Neural crest cell (in vitro differentiated cells): ENCODE measurements at regions not wholly inside any gene's neighbourhood (a gene's known extent, or its start where the extent isn't known, plus 50 kb on each side); places are given as distances from the start of the nearest gene placed in this dataset.

Experiments
- DNase-seq: peaks from one replicate; pipeline ENCODE4 v3.0.0; 2021; ENCODE audit warnings: low read depth, mixed read lengths, low spot score
- H3K27ac Mint-ChIP-seq: one replicate; pipeline ENCODE4 v1.8.0; 2021; ENCODE audit warnings: mild to moderate bottlenecking, mixed read lengths; ENCODE audit not compliant: unreplicated experiment
- H3K27me3 Mint-ChIP-seq: 2 replicates; pipeline ENCODE4 v1.8.0; 2021; ENCODE audit warnings: low read depth, mild to moderate bottlenecking, mixed read lengths
- H3K36me3 Mint-ChIP-seq: 2 replicates; pipeline ENCODE4 v1.8.0; 2021; ENCODE audit warnings: low read depth, mild to moderate bottlenecking, mixed read lengths
- H3K4me1 Mint-ChIP-seq: 2 replicates; pipeline ENCODE4 v1.8.0; 2021; ENCODE audit warnings: mixed read lengths
- H3K4me3 Mint-ChIP-seq: one replicate; pipeline ENCODE4 v1.8.0; 2021; ENCODE audit warnings: mild to moderate bottlenecking, mixed read lengths
- H3K9me3 Mint-ChIP-seq: 2 replicates; pipeline ENCODE4 v1.8.0; 2021; ENCODE audit warnings: mixed read lengths
- TF ChIP-seq, protein P1 (sequence below): fragments of 200-600 bp; sonication (generic); conservative IDR thresholded peaks from 2 replicates; pipeline ENCODE4 v1.5.0; 2021; ENCODE audit warnings: antibody characterized with exemption, mild to moderate bottlenecking

DNA sequence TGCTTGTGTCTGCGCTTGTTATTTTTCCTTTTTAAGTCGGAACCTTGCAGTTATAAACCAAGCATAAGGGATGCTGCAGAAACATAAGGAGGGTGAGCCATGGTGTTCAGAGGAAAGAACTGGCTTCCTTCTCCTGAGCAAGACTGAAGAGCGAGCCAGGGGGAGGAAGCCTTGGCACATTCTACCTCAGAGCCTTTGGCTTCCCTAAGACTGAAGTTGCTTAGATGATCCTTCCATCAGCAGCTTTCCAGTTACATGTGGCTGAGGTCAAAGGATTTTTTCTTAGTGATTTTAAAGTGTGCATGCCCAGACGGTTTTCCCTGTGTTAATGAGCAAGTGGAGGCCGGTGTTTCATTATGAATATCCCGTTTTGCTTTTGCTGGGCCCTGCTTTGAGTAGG lies 363.8 kb downstream of the DOK5 start:
- Mint-ChIP-seq H3K4me1 (no peaks in the 10 kb centered on the region), H3K9me3 (no peaks in the 10 kb centered on the region), H3K27ac (no peak overlapping the region), H3K36me3 (no peaks in the 10 kb centered on the region), H3K27me3 (peaks cover 7% of the 10 kb centered on the region), H3K4me3 (no peak overlapping the region)
- TF ChIP-seq, protein P1, sequence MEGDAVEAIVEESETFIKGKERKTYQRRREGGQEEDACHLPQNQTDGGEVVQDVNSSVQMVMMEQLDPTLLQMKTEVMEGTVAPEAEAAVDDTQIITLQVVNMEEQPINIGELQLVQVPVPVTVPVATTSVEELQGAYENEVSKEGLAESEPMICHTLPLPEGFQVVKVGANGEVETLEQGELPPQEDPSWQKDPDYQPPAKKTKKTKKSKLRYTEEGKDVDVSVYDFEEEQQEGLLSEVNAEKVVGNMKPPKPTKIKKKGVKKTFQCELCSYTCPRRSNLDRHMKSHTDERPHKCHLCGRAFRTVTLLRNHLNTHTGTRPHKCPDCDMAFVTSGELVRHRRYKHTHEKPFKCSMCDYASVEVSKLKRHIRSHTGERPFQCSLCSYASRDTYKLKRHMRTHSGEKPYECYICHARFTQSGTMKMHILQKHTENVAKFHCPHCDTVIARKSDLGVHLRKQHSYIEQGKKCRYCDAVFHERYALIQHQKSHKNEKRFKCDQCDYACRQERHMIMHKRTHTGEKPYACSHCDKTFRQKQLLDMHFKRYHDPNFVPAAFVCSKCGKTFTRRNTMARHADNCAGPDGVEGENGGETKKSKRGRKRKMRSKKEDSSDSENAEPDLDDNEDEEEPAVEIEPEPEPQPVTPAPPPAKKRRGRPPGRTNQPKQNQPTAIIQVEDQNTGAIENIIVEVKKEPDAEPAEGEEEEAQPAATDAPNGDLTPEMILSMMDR, result no peak
- no peak for DNase-seq

- no peak overlapping the region for H3K4me3 Mint-ChIP-seq
- H3K27me3 Mint-ChIP-seq, result peaks cover 7% of the 10 kb centered on the region
- no peak for DNase-seq
- H3K36me3 Mint-ChIP-seq, result no peaks in the 10 kb centered on the region
- no peaks in the 10 kb centered on the region for H3K9me3 Mint-ChIP-seq
- TF ChIP-seq, protein P1, result no peak
- peak overlapping the region; percentile 4 for H3K27ac Mint-ChIP-seq
- H3K4me1 Mint-ChIP-seq, result no peaks in the 10 kb centered on the region
Observed at GRCh38 chr20:54837226-54837625, 361.8 kb downstream of the DOK5 start.

DNA sequence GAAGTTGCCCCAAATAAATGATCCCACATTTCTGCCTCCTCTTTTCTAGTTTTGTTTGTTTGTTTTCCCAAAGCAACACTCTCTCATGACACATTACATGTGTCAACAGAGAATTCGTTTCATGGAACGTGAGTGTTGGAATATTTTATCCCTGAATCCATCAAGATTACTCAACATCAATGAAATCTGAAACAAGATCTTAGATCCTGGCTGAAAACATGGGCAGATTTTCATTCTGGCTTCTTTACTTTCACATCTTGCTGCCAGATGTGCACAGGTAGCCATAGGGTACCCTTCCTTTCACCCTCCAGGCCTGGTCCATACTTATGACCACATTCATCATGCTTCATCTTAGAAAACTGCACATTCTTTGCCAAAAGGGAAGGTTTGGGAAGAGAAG lies 347.0 kb downstream of the DOK5 start:
- Mint-ChIP-seq H3K36me3 (no peaks in the 10 kb centered on the region), H3K9me3 (no peaks in the 10 kb centered on the region), H3K4me3 (no peak overlapping the region), H3K27me3 (peaks cover 4% of the 10 kb centered on the region), H3K4me1 (peaks cover 3% of the 10 kb centered on the region), H3K27ac (no peak overlapping the region)
- no peak for DNase-seq
- TF ChIP-seq, protein P1, result no peak

DNA sequence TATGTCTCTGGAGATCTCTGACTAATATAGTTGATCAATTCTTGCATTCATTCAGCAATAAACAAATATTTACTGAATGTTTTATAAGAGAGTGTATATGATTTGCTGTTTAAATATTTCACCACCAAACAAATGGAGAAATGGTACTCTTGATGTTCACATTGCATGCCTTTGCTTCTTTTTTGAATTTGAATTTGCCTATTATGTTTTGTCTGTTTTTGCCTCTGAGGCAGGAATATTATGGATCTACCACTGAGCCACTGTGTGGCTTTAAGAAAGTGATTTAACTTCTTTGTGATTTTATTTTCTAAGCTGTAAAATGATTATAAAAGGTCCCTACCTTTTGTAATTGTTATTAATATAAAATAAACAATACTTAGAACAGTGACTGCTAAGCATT lies 345.0 kb downstream of the DOK5 start:
- H3K27ac Mint-ChIP-seq, result no peak overlapping the region
- H3K4me1 Mint-ChIP-seq, result peaks cover 3% of the 10 kb centered on the region
- H3K36me3 Mint-ChIP-seq, result no peaks in the 10 kb centered on the region
- no peak overlapping the region for H3K4me3 Mint-ChIP-seq
- H3K27me3 Mint-ChIP-seq, result peaks cover 4% of the 10 kb centered on the region
- TF ChIP-seq, protein P1, result no peak
- no peak for DNase-seq
- H3K9me3 Mint-ChIP-seq, result no peaks in the 10 kb centered on the region

- Mint-ChIP-seq H3K27me3 (peaks cover 3% of the 10 kb centered on the region), H3K27ac (no peak overlapping the region), H3K4me3 (no peak overlapping the region), H3K9me3 (no peaks in the 10 kb centered on the region), H3K4me1 (no peaks in the 10 kb centered on the region), H3K36me3 (no peaks in the 10 kb centered on the region)
- TF ChIP-seq, protein P1, result no peak
- no peak for DNase-seq
Observed at GRCh38 chr20:54806462-54806861, 331.1 kb downstream of the DOK5 start.

- Mint-ChIP-seq H3K4me1 (no peaks in the 10 kb centered on the region), H3K36me3 (no peaks in the 10 kb centered on the region), H3K27ac (no peak overlapping the region), H3K4me3 (no peak overlapping the region), H3K27me3 (peaks cover 9% of the 10 kb centered on the region), H3K9me3 (no peaks in the 10 kb centered on the region)
- TF ChIP-seq, protein P1, result no peak
- DNase-seq, result no peak
Observed at GRCh38 chr20:54794874-54795273, 319.5 kb downstream of the DOK5 start.
